ENCODE measurements at regions not wholly inside any gene's neighbourhood (a gene's known extent, or its start where the extent isn't known, plus 50 kb on each side); places are given as distances from the start of the nearest gene placed in this dataset.

DNA sequence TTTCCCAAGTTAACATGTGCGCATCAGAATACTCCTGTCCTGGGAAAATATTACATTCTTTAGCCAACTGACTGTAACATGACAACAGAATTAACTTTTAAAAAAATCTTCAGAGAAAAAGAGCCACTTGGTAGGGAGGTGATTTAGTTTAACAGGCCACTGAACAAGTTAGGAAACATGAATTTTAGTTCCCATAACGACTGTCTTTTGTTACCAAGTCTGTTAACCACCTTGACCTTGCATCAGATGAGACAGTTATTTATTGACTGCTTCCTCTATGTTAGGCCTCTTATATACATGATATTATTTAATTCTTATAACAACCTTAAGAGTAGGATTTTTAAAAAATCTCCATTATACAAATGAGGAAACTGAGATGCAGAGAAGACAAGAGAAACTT is 268.6 kb downstream of the NDFIP2 start:
- TF ChIP-seq CTCF (IDR thresholded peaks at IDR 0.05) (no peak), POLR2AphosphoS5 (IDR thresholded peaks at IDR 0.05) (no peak), POLR2A (IDR thresholded peaks at IDR 0.05) (no peak)

Measured in prostate gland (tissue), 2 donors.